GM19452 (cell line): ENCODE measurements at regions not wholly inside any gene's neighbourhood (a gene's known extent, or its start where the extent isn't known, plus 50 kb on each side); places are given as distances from the start of the nearest gene placed in this dataset.
A peak's percentile ranks its signal among the peaks of the same experiment; 100 is the strongest.
"Not testable (repeated sequence)": the region's sequence is repeated elsewhere in the genome, so short reads cannot be mapped to it uniquely, and the experiment has no call there.

Experiments
- ATAC-seq: cut with Tn5 transposase; IDR thresholded peaks from one replicate; pipeline ENCODE4 v1.9.1; 2021; ENCODE audit not compliant: unreplicated experiment

- ATAC-seq = not testable (repeated sequence)
These were observed 109.9 kb downstream of the MRPL14 start for GRCh38 chr6:44017307-44017706.

DNA sequence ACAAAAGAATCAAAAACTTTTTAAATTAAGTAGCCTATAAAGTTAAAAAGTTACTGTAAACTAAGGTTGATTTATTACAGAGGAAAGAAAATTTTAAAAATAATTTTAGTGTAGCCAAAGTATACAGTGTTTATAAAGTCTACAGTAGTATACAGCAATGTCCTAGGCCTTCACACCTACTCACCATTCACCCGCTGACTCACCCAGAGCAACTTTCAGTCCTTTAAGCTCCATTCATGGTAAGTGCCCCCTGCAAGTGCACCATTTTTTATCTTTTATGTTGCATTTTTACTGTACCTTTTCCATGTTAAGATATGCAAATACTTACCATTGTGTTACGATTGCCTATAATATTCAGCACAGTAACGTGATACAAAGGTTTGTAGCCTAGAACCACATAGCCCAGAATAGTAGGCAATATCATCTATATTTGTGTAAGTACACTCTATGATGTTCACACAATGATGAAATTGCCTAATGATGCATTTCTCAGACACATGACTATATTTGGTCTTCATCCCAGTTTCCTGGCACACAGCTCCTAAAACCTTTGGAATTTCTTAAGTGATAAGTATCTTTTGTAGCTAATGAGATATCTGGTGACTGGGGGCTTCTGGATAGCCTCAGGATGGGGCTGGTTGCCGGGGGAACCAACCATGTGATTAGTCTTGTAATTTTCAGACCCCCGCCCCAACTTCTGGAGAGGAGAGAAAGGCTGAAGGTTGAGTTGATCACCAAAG, 111.0 kb downstream of the MRPL14 start:
- no peak for ATAC-seq

DNA sequence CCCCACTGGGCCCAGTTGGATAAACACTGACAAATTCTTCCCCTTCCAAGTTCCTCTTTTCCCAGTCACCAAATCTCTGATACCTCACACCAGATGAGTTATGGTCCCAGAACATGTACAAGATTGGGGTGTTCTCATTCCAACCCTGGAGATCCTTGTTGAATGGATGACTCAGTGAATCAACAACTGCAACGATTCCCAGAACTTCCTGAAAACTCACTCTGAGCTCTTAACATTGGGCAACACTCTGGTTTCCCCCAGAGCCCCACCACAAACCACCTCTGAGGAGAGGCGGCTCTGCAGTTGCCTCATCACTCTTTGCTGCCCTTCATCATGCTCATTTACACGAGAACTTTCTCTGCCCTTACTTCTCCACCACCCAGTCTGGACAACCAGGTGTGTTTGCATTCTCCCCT, 115.2 kb downstream of the MRPL14 start:
- no peak for ATAC-seq

DNA sequence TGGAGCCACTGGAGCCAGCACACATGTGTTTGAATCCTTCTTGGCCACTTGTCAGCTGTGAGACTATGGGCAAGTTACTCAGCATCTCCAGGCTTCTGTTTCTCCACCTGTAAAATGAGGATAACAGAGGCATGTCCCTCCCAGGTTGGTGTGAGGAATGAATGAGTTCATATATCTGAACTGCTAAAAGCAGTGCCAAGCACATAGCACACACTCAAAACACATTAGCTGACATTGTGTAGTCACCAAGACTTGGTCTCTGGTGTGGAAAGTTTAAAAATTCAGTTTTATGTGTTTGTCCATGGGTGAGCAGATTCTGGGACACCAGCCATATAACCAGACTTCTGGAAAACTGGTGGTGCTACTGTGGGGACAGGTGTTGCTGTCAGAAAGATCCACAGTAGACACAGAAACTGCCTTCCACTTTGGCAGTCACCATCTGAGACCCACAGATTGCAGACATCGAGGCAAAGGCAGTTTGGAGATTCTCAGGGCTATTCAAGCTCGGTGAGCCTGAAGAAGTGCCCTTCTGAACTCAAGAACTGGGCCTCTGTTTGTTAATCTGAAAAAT, 115.8 kb downstream of the MRPL14 start:
- no peak for ATAC-seq

DNA sequence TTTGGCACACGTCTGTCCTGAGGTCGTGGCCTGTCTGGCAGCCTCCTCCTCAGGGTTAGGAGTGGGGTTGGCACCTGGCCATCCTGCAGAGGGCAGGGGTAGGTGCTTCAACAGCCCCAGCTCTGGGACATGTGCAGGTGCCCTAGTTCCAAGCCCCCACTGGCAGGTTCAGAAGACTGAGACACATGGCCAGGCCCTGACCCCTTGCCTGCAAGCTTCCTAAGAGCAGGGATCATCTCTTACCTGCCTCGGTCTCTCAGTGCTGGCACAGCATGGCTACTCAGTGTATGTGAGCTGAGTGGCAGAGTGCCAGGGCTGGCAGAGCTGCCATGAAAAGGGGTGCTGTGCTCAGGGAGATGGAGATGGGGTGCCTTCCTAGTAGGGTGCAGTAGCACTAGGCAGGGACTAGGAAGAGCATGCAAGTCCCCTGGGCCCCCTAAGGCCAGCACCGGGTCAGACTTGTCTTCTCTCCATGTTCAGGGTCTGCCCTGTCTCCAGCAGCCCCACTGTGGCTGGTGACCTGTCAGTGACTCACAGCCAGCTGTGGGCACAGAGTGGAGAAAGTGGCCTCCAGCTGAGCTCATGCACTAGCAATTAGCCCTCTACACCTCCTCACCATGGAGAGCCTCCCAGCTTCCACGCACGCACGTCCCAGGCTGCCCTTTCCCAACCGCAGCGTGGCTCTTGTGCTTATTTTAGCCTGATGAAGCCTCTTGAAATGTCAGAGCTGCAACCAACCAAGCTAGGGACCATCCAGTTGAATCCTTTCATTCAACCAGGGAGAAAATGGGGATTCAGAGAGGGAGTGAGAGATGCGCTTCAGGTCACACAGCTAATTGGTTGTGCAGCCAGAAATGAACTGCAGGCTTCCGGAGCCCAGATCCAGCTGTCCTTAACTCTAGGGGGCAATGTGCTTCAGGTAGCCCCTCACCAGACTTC, 116.6 kb downstream of the MRPL14 start:
- no peak for ATAC-seq

DNA sequence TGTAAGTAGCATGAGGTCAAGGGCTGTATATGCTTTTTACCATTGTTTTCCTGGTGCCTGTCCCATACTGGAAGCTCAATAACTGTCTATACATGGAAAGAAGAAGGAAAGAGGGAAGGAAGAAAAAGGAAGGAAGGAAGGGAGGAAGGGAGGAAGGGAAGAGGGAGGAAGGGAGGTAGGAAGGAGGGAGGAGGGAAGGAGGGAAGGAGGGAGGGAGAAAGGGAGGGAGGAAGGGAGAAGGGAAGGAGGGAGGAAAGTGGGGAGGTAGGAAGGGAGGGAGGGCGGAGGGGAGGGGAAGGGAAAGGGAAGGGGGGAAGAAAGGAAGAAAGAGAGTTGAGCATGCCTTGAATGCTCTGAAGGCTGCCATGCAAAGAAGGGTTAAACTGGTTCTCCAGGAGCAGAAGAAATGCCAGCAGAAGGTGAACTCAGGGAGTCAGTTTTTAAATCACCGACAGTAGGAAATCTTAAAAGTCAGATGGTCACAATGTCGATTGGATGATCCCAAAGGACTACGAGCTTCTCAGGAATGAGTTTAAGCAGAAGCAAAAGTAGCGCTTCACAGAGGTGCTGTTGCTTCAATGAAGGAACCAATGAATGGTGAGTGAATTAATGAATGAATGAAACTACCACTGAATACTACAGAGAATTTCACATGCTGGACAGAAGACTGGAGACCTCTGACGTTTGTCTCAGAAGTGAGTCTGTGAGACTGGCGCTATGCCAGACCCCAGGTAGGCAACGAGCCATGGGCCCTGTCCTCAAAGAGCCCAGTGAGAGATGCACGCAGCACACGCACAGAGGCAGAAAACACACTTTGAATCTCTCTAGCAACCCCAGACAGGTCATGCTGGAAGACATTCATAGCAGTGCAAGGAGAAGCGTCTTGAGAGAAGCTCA, 117.6 kb downstream of the MRPL14 start:
- no peak for ATAC-seq

DNA sequence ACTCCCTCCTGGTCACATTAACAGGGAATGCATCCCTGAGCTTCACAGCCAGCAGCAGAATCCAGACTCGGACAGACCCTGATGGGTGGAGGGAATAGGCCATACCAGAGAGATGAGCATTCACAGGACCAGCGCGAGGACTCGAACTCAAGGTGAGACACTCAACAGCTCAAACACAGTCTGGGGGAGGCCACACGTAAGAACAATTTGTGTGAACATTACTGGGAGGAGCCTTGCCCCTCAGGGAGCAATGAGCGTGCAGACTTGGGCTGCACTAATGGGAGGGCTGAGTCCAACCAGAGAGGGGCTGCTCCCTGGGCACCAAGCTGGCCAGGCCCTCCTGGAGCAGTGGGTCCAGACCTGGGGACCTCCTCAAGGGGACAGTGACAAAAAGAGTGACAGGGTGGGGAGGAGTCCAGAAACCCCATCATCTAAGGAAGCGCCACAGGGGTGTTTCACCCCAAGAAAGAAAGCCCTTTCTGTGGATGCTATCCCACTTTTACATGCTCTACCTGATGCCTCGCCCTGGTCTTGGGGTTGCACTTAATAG, 118.4 kb downstream of the MRPL14 start:
- ATAC-seq = no peak

DNA sequence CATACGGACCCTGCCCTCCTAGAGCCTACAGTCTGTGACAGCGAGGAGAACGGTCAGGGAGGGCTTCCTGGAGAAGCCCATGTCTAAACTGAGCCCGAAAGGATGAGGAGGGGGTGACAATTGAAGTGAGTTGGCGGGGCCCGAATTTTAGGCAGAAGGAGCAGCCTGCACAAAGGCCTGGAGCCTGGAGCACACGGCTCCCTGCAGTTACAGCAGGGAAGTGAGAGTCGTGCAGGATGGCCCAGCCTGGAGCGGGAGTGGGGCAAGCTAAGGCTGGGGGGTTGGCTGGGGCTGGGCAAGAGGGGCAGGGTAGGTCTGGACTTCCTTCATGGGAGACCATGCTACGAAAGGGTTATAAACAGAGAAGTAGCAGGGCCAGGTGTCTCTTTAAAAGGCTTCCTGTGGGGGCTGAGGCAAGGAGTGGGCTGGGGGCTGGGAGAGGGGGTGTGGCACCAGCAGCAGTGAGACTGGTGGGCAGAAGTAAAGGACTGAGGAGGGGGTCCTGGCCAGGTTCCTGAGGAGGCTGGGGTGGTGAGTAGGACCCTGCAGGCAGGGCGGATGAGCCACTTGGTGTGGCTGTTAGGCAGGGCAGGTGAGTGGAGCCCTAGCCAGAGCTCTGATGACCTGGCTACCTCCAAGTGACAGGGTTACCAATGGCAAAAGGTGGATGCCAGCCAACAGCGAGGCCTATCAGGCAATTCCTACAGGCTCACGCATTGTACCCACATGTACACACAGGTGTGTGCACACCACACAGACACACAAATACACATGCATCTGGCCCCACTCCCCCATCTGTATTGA, 119.2 kb downstream of the MRPL14 start:
- ATAC-seq = no peak

DNA sequence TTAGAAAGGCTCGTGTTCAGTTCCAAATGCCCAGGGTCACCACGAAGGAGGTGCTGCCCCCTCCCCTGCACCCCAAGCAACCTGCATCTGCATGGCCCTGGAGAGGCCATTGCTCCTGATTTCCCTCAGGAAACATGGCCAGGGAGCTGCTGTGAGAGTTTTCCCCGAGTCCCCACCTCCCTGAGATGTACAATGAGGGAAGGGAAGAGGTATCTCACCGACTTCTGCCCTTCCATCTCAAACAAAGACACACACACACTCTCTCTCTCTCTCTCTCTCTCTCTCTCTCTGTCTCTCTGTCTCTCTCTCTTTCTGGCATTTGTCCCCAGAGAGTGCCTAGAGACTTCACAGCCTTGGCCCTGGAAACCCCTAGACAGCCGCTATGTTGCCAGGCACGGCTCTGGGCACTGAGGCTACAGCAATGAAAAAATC, 120.4 kb downstream of the MRPL14 start:
- no peak for ATAC-seq

DNA sequence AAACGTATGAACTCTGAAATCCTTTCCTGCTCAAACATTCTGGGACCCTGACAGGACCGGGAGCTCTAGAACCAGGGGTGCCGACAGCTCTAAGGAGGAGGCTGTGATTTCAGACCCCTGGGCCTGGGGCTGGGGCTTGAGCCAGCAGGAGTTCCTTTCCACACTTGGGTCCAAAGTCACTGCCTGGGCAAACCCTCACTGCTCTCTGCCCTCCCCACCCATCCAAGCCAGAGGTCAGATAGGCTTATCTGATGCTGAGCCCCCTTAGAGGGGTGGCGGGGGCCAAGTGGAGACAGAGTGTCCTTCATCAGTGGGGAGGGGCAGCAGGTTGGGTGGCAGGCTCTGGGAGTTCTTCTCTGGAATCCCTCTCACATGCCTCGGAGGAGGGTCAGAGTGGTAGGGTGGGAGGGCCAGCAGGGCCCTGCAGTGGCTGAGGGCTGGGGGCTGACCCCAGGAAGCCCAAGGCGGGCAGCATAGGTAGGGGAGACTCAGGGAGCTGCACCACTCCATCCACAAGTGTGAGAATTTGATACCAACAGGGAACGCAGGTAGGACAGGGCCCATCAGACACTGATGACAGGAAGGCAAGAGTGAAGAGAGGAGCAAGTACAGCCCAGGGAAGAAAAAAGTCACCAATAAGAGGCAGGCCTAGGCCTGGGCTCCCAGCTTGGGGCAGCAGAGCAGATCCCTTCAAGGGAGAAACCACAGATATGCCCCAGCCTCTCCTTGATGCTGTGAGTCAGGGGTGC, 121.0 kb downstream of the MRPL14 start:
- ATAC-seq = no peak

- ATAC-seq = no peak
These were observed 121.7 kb downstream of the MRPL14 start for GRCh38 chr6:44005507-44005903.

DNA sequence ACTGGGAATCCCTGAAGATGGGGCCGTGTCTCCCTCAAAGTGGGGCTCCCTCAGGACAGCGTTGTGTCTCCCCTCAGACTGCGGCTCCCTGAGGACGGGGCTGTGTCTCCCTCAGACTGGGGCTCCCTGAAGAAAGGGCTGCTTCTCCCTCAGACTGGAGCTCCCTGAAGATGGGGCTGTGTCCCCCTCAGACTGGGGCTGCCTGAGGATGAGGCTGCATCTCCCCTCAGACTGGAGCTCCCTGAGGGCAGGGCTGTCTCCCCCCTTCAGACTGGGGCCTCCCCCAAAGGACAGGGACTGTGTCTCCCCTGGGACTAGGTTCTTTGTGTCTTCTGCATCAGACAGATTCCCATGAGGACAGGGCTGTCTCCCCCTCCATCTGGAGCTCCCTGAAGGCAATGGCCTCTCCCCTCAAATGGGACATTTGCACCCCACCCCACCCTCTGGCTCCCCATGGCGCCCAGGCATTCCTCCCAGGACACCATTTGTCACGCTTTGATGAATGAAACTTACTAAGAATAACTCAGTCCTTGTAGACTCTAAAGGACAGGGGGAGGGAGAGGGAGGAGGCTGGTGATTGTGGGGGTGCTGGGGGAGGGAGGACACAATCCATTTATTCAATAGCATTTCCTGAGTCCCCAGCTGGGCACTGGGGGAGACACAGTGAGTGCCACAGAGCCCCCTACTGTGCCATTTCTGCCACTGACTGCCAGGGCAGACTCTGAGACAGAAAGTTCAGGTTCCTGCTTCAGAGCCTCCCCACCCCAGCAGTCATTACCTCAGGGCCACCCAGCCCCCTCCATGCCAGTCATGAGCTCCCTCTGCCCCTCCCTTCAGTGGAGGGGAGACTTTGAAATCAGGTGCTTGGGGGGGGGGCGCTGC, 122.4 kb downstream of the MRPL14 start:
- no peak for ATAC-seq

DNA sequence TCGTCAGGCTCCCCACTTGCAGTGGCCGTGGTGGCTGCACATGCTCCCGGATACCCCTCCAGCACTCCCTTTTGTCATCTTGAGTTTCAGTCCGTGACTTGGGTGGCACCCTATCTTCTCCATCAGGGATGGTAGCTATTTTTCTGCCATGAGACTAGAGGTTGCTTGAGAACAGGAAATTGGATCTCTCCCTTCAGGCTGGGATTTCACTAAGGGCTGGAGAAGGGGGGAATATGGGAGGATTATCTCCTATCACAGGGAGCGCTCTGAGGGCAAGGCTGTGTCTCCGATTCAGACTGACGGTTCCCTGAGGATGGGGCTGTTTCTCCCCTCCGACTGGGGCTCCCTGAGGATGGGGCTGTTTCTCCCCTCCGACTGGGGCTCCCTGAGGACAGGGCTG, 123.1 kb downstream of the MRPL14 start:
- ATAC-seq = no peak

DNA sequence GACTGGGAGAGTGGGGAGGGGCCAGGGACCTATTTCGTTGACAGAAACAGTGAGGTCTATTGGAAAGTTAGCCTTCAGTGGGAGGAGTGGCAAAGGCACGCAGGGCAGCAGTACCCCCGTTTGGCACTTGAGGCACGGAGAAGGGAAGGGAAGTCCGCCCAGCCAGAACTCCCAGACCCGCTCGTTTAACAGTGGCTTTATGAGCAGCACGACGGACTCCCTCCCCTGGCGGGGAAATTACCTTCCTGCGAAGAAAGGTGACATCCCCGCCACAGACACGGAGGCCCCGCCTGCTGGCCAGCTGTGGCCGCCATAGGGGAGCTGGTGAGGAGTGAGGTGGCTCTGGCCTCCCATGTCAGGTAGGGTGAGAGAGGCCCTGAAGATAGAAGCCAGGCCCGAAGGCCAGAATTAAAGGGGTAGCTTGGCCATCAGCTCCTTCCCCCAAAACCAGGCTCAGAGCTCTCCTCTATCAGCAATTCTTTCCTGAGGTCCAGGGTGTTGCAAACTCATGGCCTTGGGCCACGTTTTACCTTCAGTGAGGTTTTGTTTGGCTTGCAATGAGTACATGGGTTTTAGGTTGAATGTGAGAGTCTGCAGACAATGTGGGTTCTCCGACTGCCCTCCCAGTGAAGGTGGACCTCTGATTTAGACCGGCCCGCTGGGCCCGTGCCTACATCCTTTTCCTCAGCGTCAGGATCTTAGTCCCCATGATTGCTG, 123.7 kb downstream of the MRPL14 start:
- ATAC-seq = no peak

- ATAC-seq = peak; percentile 51
These were observed 124.5 kb downstream of the MRPL14 start for GRCh38 chr6:44002593-44003344.

GRCh38 chr6:44002067-44002592, 125.1 kb downstream of the MRPL14 start:
- peak; percentile 22 for ATAC-seq
